ENCODE measurements at regions not wholly inside any gene's neighbourhood (a gene's known extent, or its start where the extent isn't known, plus 50 kb on each side); places are given as distances from the start of the nearest gene placed in this dataset.

GRCh38 chr13:81334481-81334880, 993.6 kb upstream of the SPRY2 start:
- H3K9ac ChIP-seq: no peak overlapping the region
- no peaks in the 10 kb centered on the region for H3K36me3 ChIP-seq (ENCODE audit: insufficient read depth)
- H3K27ac ChIP-seq: no peak overlapping the region
- no peak overlapping the region for H2AFZ ChIP-seq (ENCODE audit: low read depth)
- H3K4me3 ChIP-seq (IDR thresholded peaks at IDR 0.05; ENCODE audit: insufficient read depth, low read depth, low read length): no peak overlapping the region
- no peaks in the 10 kb centered on the region for H3K4me1 ChIP-seq (ENCODE audit: low read depth, poor library complexity, severe bottlenecking)
- no peak for TF ChIP-seq CTCF (conservative IDR thresholded peaks at IDR 0.05; ENCODE audit: low read depth, low read length)
- no peaks in the 10 kb centered on the region for H3K79me2 ChIP-seq (ENCODE audit: insufficient read depth, low read depth)
- H3K27me3 ChIP-seq (ENCODE audit: insufficient read depth, low read depth): no peaks in the 10 kb centered on the region
- no peaks in the 10 kb centered on the region for H4K20me1 ChIP-seq (ENCODE audit: insufficient read depth)
- no peak overlapping the region for H3K4me2 ChIP-seq

GRCh38 chr13:81326913-81327312, 986.0 kb upstream of the SPRY2 start:
- no peaks in the 10 kb centered on the region for H3K79me2 ChIP-seq (ENCODE audit: insufficient read depth, low read depth)
- H3K27ac ChIP-seq: no peak overlapping the region
- no peak overlapping the region for H3K4me2 ChIP-seq
- no peak overlapping the region for H2AFZ ChIP-seq (ENCODE audit: low read depth)
- H3K4me3 ChIP-seq (IDR thresholded peaks at IDR 0.05; ENCODE audit: insufficient read depth, low read depth, low read length): no peak overlapping the region
- H3K9ac ChIP-seq: no peak overlapping the region
- H3K4me1 ChIP-seq (ENCODE audit: low read depth, poor library complexity, severe bottlenecking): no peaks in the 10 kb centered on the region
- TF ChIP-seq CTCF (conservative IDR thresholded peaks at IDR 0.05; ENCODE audit: low read depth, low read length): no peak
- H3K36me3 ChIP-seq (ENCODE audit: insufficient read depth): no peaks in the 10 kb centered on the region
- H4K20me1 ChIP-seq (ENCODE audit: insufficient read depth): no peaks in the 10 kb centered on the region
- no peaks in the 10 kb centered on the region for H3K27me3 ChIP-seq (ENCODE audit: insufficient read depth, low read depth)

- H3K4me2 ChIP-seq: no peak overlapping the region
- H3K79me2 ChIP-seq (ENCODE audit: insufficient read depth, low read depth): no peaks in the 10 kb centered on the region
- no peaks in the 10 kb centered on the region for H4K20me1 ChIP-seq (ENCODE audit: insufficient read depth)
- no peak overlapping the region for H2AFZ ChIP-seq (ENCODE audit: low read depth)
- no peak for TF ChIP-seq CTCF (conservative IDR thresholded peaks at IDR 0.05; ENCODE audit: low read depth, low read length)
- no peaks in the 10 kb centered on the region for H3K27me3 ChIP-seq (ENCODE audit: insufficient read depth, low read depth)
- no peak overlapping the region for H3K4me3 ChIP-seq (IDR thresholded peaks at IDR 0.05; ENCODE audit: insufficient read depth, low read depth, low read length)
- no peak overlapping the region for H3K9ac ChIP-seq
- no peaks in the 10 kb centered on the region for H3K36me3 ChIP-seq (ENCODE audit: insufficient read depth)
- H3K4me1 ChIP-seq (ENCODE audit: low read depth, poor library complexity, severe bottlenecking): no peaks in the 10 kb centered on the region
- no peak overlapping the region for H3K27ac ChIP-seq
These were observed 979.6 kb upstream of the SPRY2 start for GRCh38 chr13:81320516-81320915.

- H3K27ac ChIP-seq: no peak overlapping the region
These were observed 978.4 kb upstream of the SPRY2 start for GRCh38 chr13:81319351-81319750.

More at GRCh38 chr13:81319351-81319750, 978.4 kb upstream of the SPRY2 start:
- Histone ChIP-seq H3K4me3 (IDR thresholded peaks at IDR 0.05; ENCODE audit: insufficient read depth, low read depth, low read length) (no peak overlapping the region), H3K4me1 (ENCODE audit: low read depth, poor library complexity, severe bottlenecking) (no peaks in the 10 kb centered on the region), H3K79me2 (ENCODE audit: insufficient read depth, low read depth) (no peaks in the 10 kb centered on the region), H3K36me3 (ENCODE audit: insufficient read depth) (no peaks in the 10 kb centered on the region), H2AFZ (ENCODE audit: low read depth) (no peak overlapping the region), H3K4me2 (no peak overlapping the region), H3K9ac (no peak overlapping the region), H3K27me3 (ENCODE audit: insufficient read depth, low read depth) (no peaks in the 10 kb centered on the region), H4K20me1 (ENCODE audit: insufficient read depth) (no peaks in the 10 kb centered on the region)
- TF ChIP-seq CTCF (conservative IDR thresholded peaks at IDR 0.05; ENCODE audit: low read depth, low read length): no peak

Measured in KMS-11 (cell line).